ENCODE measurements at regions not wholly inside any gene's neighbourhood (a gene's known extent, or its start where the extent isn't known, plus 50 kb on each side); places are given as distances from the start of the nearest gene placed in this dataset.
A peak's percentile ranks its signal among the peaks of the same experiment; 100 is the strongest.

GRCh38 chr2:147019311-147019710 lies 825.5 kb upstream of the ACVR2A start:
- TF ChIP-seq CTCF (conservative IDR thresholded peaks at IDR 0.05; ENCODE audit: low read depth, low read length), result no peak
- H3K4me3 ChIP-seq (ENCODE audit: low read length), result no peak overlapping the region
- no peak for DNase-seq (ENCODE audit: low read depth)

- no peak overlapping the region for H3K4me3 ChIP-seq (ENCODE audit: low read length)
- no peak for DNase-seq (ENCODE audit: low read depth)
- TF ChIP-seq CTCF (conservative IDR thresholded peaks at IDR 0.05; ENCODE audit: low read depth, low read length), result no peak
These were observed 826.7 kb upstream of the ACVR2A start for GRCh38 chr2:147017951-147018645.

- no peak for DNase-seq (ENCODE audit: low read depth)
- no peak overlapping the region for H3K4me3 ChIP-seq (ENCODE audit: low read length)
- TF ChIP-seq CTCF (conservative IDR thresholded peaks at IDR 0.05; ENCODE audit: low read depth, low read length), result no peak
These were observed 828.6 kb upstream of the ACVR2A start for GRCh38 chr2:147016181-147016580.

- no peak for TF ChIP-seq CTCF (conservative IDR thresholded peaks at IDR 0.05; ENCODE audit: low read depth, low read length)
- no peak overlapping the region for H3K4me3 ChIP-seq (ENCODE audit: low read length)
- DNase-seq (ENCODE audit: low read depth), result no peak
These were observed 829.2 kb upstream of the ACVR2A start for GRCh38 chr2:147015591-147015990.

GRCh38 chr2:147013696-147014392 lies 831.0 kb upstream of the ACVR2A start:
- no peak overlapping the region for H3K4me3 ChIP-seq (ENCODE audit: low read length)
- no peak for DNase-seq (ENCODE audit: low read depth)
- TF ChIP-seq CTCF (conservative IDR thresholded peaks at IDR 0.05; ENCODE audit: low read depth, low read length), result no peak

- no peak overlapping the region for H3K4me3 ChIP-seq (ENCODE audit: low read length)
- TF ChIP-seq CTCF (conservative IDR thresholded peaks at IDR 0.05; ENCODE audit: low read depth, low read length), result no peak
- no peak for DNase-seq (ENCODE audit: low read depth)
These were observed 836.3 kb upstream of the ACVR2A start for GRCh38 chr2:147008481-147008880.

GRCh38 chr2:147006736-147007141 lies 838.1 kb upstream of the ACVR2A start:
- DNase-seq (ENCODE audit: low read depth), result peak; percentile 52
- TF ChIP-seq CTCF (conservative IDR thresholded peaks at IDR 0.05; ENCODE audit: low read depth, low read length), result no peak
- no peak overlapping the region for H3K4me3 ChIP-seq (ENCODE audit: low read length)
